Memory B cell (primary cell): ENCODE measurements at regions not wholly inside any gene's neighbourhood (a gene's known extent, or its start where the extent isn't known, plus 50 kb on each side); places are given as distances from the start of the nearest gene placed in this dataset.

Source experiments
- ATAC-seq: fragments of 150-1000 bp; cut with Tn5 transposase; 2 replicates; pipeline ENCODE4 v1.10.0; 2021; ENCODE audit warnings: low read depth, mild to moderate bottlenecking, moderate library complexity
- DNase-seq, 2 donors: peaks; one replicate each; pipeline ENCODE4 v3.0.0; 2022; ENCODE audit warnings: low spot score in 2 of 2
- H3K27ac Mint-ChIP-seq: one replicate; pipeline ENCODE4 v1.8.0; 2022; ENCODE audit warnings: mild to moderate bottlenecking, moderate library complexity, mixed read lengths
- H3K27me3 Mint-ChIP-seq: one replicate; pipeline ENCODE4 v1.8.0; 2022; ENCODE audit warnings: mixed read lengths
- H3K36me3 Mint-ChIP-seq: one replicate; pipeline ENCODE4 v1.8.0; 2022; ENCODE audit warnings: mild to moderate bottlenecking, mixed read lengths
- H3K4me1 Mint-ChIP-seq: one replicate; pipeline ENCODE4 v1.8.0; 2022; ENCODE audit warnings: mixed read lengths
- H3K4me3 Mint-ChIP-seq: one replicate; pipeline ENCODE4 v1.8.0; 2022; ENCODE audit warnings: mild to moderate bottlenecking, moderate library complexity, mixed read lengths
- H3K9me3 Mint-ChIP-seq: one replicate; pipeline ENCODE4 v1.8.0; 2022; ENCODE audit warnings: mixed read lengths

GRCh38 chr9:14501366-14501765 lies 187.4 kb upstream of the NFIB start:
- no peak for ATAC-seq
- Mint-ChIP-seq H3K4me3 (no peak overlapping the region), H3K4me1 (no peaks in the 10 kb centered on the region), H3K27me3 (peaks cover 7% of the 10 kb centered on the region), H3K36me3 (no peaks in the 10 kb centered on the region), H3K9me3 (no peaks in the 10 kb centered on the region), H3K27ac (no peak overlapping the region)
- DNase-seq, result no peak

- Mint-ChIP-seq H3K27me3 (peaks cover 6% of the 10 kb centered on the region), H3K4me1 (no peaks in the 10 kb centered on the region), H3K9me3 (no peaks in the 10 kb centered on the region), H3K27ac (no peak overlapping the region), H3K4me3 (no peak overlapping the region), H3K36me3 (no peaks in the 10 kb centered on the region)
- DNase-seq, result no peak
- no peak for ATAC-seq
These were observed 186.8 kb upstream of the NFIB start for GRCh38 chr9:14500705-14501104.

GRCh38 chr9:14499976-14500375 lies 186.0 kb upstream of the NFIB start:
- H3K27ac Mint-ChIP-seq, result no peak overlapping the region
- DNase-seq (no peak), ATAC-seq (no peak)
- no peaks in the 10 kb centered on the region for H3K9me3 Mint-ChIP-seq
- no peaks in the 10 kb centered on the region for H3K36me3 Mint-ChIP-seq
- no peaks in the 10 kb centered on the region for H3K4me1 Mint-ChIP-seq
- H3K4me3 Mint-ChIP-seq, result no peak overlapping the region
- peaks cover 6% of the 10 kb centered on the region for H3K27me3 Mint-ChIP-seq

- no peak for ATAC-seq
- H3K27ac Mint-ChIP-seq, result no peak overlapping the region
- H3K4me3 Mint-ChIP-seq, result no peak overlapping the region
- no peaks in the 10 kb centered on the region for H3K36me3 Mint-ChIP-seq
- no peaks in the 10 kb centered on the region for H3K4me1 Mint-ChIP-seq
- DNase-seq, result no peak
- no peaks in the 10 kb centered on the region for H3K9me3 Mint-ChIP-seq
- peaks cover 8% of the 10 kb centered on the region for H3K27me3 Mint-ChIP-seq
These were observed 184.9 kb upstream of the NFIB start for GRCh38 chr9:14498824-14499223.

GRCh38 chr9:14497476-14497875 lies 183.5 kb upstream of the NFIB start:
- Mint-ChIP-seq H3K4me3 (no peak overlapping the region), H3K4me1 (no peaks in the 10 kb centered on the region), H3K27me3 (peaks cover 8% of the 10 kb centered on the region), H3K36me3 (no peaks in the 10 kb centered on the region), H3K27ac (no peak overlapping the region), H3K9me3 (no peaks in the 10 kb centered on the region)
- ATAC-seq (no peak), DNase-seq (no peak)

- ATAC-seq (no peak), DNase-seq (no peak)
- Mint-ChIP-seq H3K4me1 (no peaks in the 10 kb centered on the region), H3K4me3 (no peak overlapping the region), H3K9me3 (no peaks in the 10 kb centered on the region), H3K27me3 (peaks cover 5% of the 10 kb centered on the region), H3K36me3 (no peaks in the 10 kb centered on the region), H3K27ac (no peak overlapping the region)
These were observed 174.7 kb upstream of the NFIB start for GRCh38 chr9:14488421-14489190.

- H3K4me1 Mint-ChIP-seq, result no peaks in the 10 kb centered on the region
- peaks cover 5% of the 10 kb centered on the region for H3K27me3 Mint-ChIP-seq
- ATAC-seq (no peak), DNase-seq (no peak)
- H3K4me3 Mint-ChIP-seq, result no peak overlapping the region
- H3K27ac Mint-ChIP-seq, result no peak overlapping the region
- H3K36me3 Mint-ChIP-seq, result no peaks in the 10 kb centered on the region
- no peaks in the 10 kb centered on the region for H3K9me3 Mint-ChIP-seq
These were observed 173.7 kb upstream of the NFIB start for GRCh38 chr9:14487547-14488185.

GRCh38 chr9:14485366-14485765 lies 171.4 kb upstream of the NFIB start:
- Mint-ChIP-seq H3K27me3 (peaks cover 9% of the 10 kb centered on the region), H3K4me1 (no peaks in the 10 kb centered on the region), H3K9me3 (no peaks in the 10 kb centered on the region), H3K27ac (no peak overlapping the region), H3K4me3 (no peak overlapping the region), H3K36me3 (no peaks in the 10 kb centered on the region)
- no peak for DNase-seq
- no peak for ATAC-seq

GRCh38 chr9:14482856-14483255 lies 168.9 kb upstream of the NFIB start:
- DNase-seq, result no peak
- Mint-ChIP-seq H3K4me3 (no peak overlapping the region), H3K9me3 (no peaks in the 10 kb centered on the region), H3K27ac (no peak overlapping the region), H3K4me1 (no peaks in the 10 kb centered on the region), H3K36me3 (no peaks in the 10 kb centered on the region), H3K27me3 (peaks cover 13% of the 10 kb centered on the region)
- no peak for ATAC-seq

- DNase-seq, result no peak
These were observed 166.6 kb upstream of the NFIB start for GRCh38 chr9:14480526-14480925.

GRCh38 chr9:14479163-14479560 lies 165.2 kb upstream of the NFIB start:
- ATAC-seq (no peak), DNase-seq (no peak)
- Mint-ChIP-seq H3K9me3 (no peaks in the 10 kb centered on the region), H3K27me3 (peaks cover 8% of the 10 kb centered on the region), H3K4me1 (no peaks in the 10 kb centered on the region), H3K27ac (no peak overlapping the region), H3K36me3 (no peaks in the 10 kb centered on the region), H3K4me3 (no peak overlapping the region)

More at GRCh38 chr9:14480526-14480925, 166.6 kb upstream of the NFIB start:
- Mint-ChIP-seq H3K9me3 (no peaks in the 10 kb centered on the region), H3K4me1 (no peaks in the 10 kb centered on the region), H3K27ac (no peak overlapping the region), H3K4me3 (no peak overlapping the region), H3K27me3 (peaks cover 8% of the 10 kb centered on the region), H3K36me3 (no peaks in the 10 kb centered on the region)
- ATAC-seq, result no peak

- Mint-ChIP-seq H3K36me3 (no peaks in the 10 kb centered on the region), H3K27ac (no peak overlapping the region), H3K9me3 (no peaks in the 10 kb centered on the region), H3K4me1 (no peaks in the 10 kb centered on the region), H3K27me3 (peaks cover 8% of the 10 kb centered on the region), H3K4me3 (no peak overlapping the region)
- ATAC-seq (no peak), DNase-seq (no peak)
These were observed 164.5 kb upstream of the NFIB start for GRCh38 chr9:14478175-14479162.

GRCh38 chr9:14471041-14471440 lies 157.1 kb upstream of the NFIB start:
- ATAC-seq (no peak), DNase-seq (no peak)
- Mint-ChIP-seq H3K27ac (no peak overlapping the region), H3K4me3 (no peak overlapping the region), H3K4me1 (no peaks in the 10 kb centered on the region), H3K27me3 (peaks cover 6% of the 10 kb centered on the region), H3K36me3 (no peaks in the 10 kb centered on the region), H3K9me3 (no peaks in the 10 kb centered on the region)
